ENCODE measurements at regions not wholly inside any gene's neighbourhood (a gene's known extent, or its start where the extent isn't known, plus 50 kb on each side); places are given as distances from the start of the nearest gene placed in this dataset.

GRCh38 chr5:88666761-88667495 lies 216.1 kb downstream of the MEF2C start:
- intact Hi-C loops (cut with DNase I): no loop called here
- H3K4me3 ChIP-seq: peak overlapping the region in 3 of 4 donors; percentile 28 to 34 (median 32)
- no peak for TF ChIP-seq EP300 (IDR thresholded peaks at IDR 0.05)
- peak in 2 of 4 donors; percentile 1 to 33 for TF ChIP-seq POLR2AphosphoS5 (IDR thresholded peaks at IDR 0.05)
- TF ChIP-seq CTCF (IDR thresholded peaks at IDR 0.05): no peak
- TF ChIP-seq POLR2A (IDR thresholded peaks at IDR 0.05): no peak
- H3K27me3 ChIP-seq: peaks cover 46 to 100% (median 87%) of the 10 kb centered on the region in 3 donors
- H3K27ac ChIP-seq: peak overlapping the region in 1 of 4 donors; percentile 6
- H3K36me3 ChIP-seq: no peaks in the 10 kb centered on the region
- DNase-seq: no peak
- no peaks in the 10 kb centered on the region for H3K9me3 ChIP-seq
- 5% methylated on average over 22 of the region's 22 CpGs for WGBS, 2 donors
- H3K4me1 ChIP-seq: peaks cover 0 to 14% (median 5%) of the 10 kb centered on the region in 4 donors

- Histone ChIP-seq H3K9me3 (no peaks in the 10 kb centered on the region), H3K4me3 (no peak overlapping the region), H3K27ac (no peak overlapping the region), H3K36me3 (no peaks in the 10 kb centered on the region), H3K4me1 (peaks cover 0 to 23% (median 14%) of the 10 kb centered on the region in 4 donors), H3K27me3 (peaks cover 49 to 100% (median 87%) of the 10 kb centered on the region in 3 donors)
- intact Hi-C loops (cut with DNase I): no loop called here
- TF ChIP-seq POLR2A (IDR thresholded peaks at IDR 0.05): no peak
- no peak for TF ChIP-seq CTCF (IDR thresholded peaks at IDR 0.05)
- no peak for TF ChIP-seq EP300 (IDR thresholded peaks at IDR 0.05)
- TF ChIP-seq POLR2AphosphoS5 (IDR thresholded peaks at IDR 0.05): no peak
- 23 to 59% methylated on average over 17 of the region's 17 CpGs for WGBS, 2 donors
- no peak for DNase-seq
Observed at GRCh38 chr5:88665750-88666215, 217.2 kb downstream of the MEF2C start.

GRCh38 chr5:88664645-88665044 lies 218.3 kb downstream of the MEF2C start:
- H3K4me3 ChIP-seq: no peak overlapping the region
- TF ChIP-seq POLR2A (IDR thresholded peaks at IDR 0.05) (no peak), CTCF (IDR thresholded peaks at IDR 0.05) (no peak), EP300 (IDR thresholded peaks at IDR 0.05) (no peak), POLR2AphosphoS5 (IDR thresholded peaks at IDR 0.05) (no peak)
- H3K4me1 ChIP-seq: peaks cover 0 to 28% (median 18%) of the 10 kb centered on the region in 4 donors
- no peak overlapping the region for H3K27ac ChIP-seq
- H3K27me3 ChIP-seq: peaks cover 56 to 100% (median 96%) of the 10 kb centered on the region in 3 donors
- no peaks in the 10 kb centered on the region for H3K9me3 ChIP-seq
- no peak for DNase-seq
- intact Hi-C loops (cut with DNase I): no loop called here
- WGBS, 2 donors: 3 to 8% methylated on average over 2 of the region's 2 CpGs
- H3K36me3 ChIP-seq: no peaks in the 10 kb centered on the region

- peaks cover 56 to 100% (median 93%) of the 10 kb centered on the region in 3 donors for H3K27me3 ChIP-seq
- no peak overlapping the region for H3K4me3 ChIP-seq
- H3K36me3 ChIP-seq: no peaks in the 10 kb centered on the region
- 22 to 42% methylated on average over 7 of the region's 7 CpGs for WGBS, 2 donors
- no peak overlapping the region for H3K27ac ChIP-seq
- no peak for DNase-seq
- H3K9me3 ChIP-seq: no peaks in the 10 kb centered on the region
- TF ChIP-seq POLR2A (IDR thresholded peaks at IDR 0.05) (no peak), POLR2AphosphoS5 (IDR thresholded peaks at IDR 0.05) (no peak), EP300 (IDR thresholded peaks at IDR 0.05) (no peak), CTCF (IDR thresholded peaks at IDR 0.05) (no peak)
- intact Hi-C loops (cut with DNase I): no loop called here
- peaks cover 0 to 28% (median 18%) of the 10 kb centered on the region in 4 donors for H3K4me1 ChIP-seq
Observed at GRCh38 chr5:88663793-88664216, 219.2 kb downstream of the MEF2C start.

All from sigmoid colon (tissue), 6 donors.